ENCODE measurements at regions not wholly inside any gene's neighbourhood (a gene's known extent, or its start where the extent isn't known, plus 50 kb on each side); places are given as distances from the start of the nearest gene placed in this dataset.
A peak's percentile ranks its signal among the peaks of the same experiment; 100 is the strongest.
"Not testable (repeated sequence)": the region's sequence is repeated elsewhere in the genome, so short reads cannot be mapped to it uniquely, and the experiment has no call there.

DNA sequence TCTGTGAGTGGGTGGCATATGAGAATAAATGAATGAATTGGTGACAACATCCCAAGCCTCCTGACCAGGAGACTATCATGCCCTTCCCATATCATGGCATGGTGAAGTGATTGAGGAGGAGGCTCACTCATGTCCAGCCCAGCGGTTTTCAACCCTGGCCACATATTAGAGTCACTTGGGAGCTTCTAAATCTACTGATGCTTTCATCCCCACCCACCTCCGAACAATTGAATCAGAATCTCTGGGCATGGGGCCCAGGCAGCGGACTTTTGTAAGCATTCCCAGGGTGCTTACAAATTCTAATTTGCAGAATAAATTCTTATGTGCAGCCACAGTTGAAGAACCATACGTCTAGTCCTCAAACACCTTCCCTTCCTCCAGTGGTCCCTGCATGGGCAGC lies 81.7 kb upstream of the SEC11C start:
- DNase-seq (ENCODE audit: low spot score), result no peak

DNA sequence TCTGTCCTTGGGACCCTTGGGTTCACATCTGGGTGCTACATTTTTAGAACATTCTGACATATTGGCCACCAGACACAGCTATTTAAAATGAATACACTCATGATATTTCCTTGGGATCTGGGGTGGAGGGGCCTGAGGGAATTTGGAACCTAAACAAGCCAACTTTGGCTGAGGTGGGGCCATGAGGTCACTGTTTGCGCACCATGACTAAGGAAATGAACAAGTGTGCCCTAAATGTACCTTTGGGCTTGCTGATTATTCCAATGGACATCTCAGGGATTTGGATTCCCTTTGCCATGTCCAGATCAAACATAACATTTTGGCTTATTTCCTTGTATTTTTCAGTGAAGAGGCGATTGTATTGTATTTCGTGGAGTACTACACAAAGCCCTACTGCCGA lies 80.5 kb upstream of the SEC11C start:
- no peak for DNase-seq (ENCODE audit: low spot score)

DNA sequence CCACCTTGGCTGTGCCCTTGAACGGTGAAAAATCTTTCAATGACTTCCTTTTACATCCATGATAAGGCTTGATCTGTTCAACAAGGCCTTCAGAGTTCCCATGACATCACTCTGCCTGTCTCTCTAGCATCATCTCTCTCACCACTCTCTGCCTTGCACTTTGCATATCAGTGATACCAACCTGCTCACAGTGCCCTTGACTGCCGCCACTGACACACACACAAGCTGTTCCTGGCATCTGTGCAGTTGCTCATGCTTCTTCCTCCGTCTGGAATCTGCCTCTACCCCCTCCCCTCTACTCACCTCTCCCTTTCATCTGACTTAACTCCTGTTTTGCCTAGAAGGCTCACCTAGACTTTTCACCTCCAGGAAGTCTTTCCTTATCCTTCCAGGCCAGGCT lies 79.1 kb upstream of the SEC11C start:
- DNase-seq (ENCODE audit: low spot score), result peak; percentile 34

DNA sequence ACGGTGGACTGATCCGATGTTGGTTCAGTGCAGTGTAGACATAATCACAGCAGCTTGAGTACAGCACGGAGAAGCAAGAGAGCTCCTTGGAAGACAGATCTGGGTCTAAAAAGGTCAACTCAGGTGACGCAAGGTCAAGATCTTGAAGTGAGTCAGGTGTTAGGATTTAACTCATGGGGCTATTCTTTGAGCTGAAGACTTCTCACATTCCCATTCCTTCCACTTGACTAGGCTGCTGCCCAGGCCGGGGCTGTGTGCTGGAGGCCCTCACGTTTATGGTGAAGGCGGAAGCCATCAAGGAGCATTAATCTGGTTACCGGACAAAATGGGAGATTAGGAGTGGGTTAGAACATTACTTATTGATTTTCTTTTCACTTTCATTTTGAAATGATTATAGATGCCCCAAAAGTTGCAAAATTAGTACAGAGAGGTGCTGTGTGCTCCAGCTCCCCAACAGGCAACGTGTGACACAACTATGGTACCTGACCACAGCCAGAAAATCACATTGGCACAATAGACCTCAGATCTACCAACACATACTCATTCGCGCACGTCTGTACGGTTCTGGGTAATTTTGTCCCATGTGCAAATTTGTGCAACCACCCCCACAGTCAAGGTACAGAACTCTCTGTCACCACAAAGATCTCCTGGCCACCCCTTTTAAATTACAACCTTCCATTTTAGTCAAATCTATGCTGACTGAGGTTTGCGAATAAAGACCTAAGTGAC lies 77.6 kb upstream of the SEC11C start:
- DNase-seq (ENCODE audit: low spot score), result no peak

DNA sequence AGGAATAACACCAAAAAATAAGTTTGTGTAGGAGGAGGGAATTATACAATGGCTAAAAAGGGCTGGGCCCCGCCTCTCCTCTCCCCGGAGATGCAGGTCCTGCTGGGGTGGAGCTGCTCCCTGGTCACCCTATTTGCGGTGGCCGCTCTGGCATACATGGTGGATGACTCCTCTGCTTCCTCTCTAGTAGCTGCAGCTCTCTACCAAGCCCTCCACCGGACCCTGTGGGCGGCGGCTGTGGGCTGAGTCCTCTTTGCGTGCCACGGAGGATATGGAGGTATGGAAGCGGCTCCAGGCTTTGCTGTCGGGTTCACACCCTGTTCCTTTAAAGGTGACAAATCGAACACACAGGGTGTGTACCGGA lies 77.1 kb upstream of the SEC11C start:
- DNase-seq (ENCODE audit: low spot score), result no peak

DNA sequence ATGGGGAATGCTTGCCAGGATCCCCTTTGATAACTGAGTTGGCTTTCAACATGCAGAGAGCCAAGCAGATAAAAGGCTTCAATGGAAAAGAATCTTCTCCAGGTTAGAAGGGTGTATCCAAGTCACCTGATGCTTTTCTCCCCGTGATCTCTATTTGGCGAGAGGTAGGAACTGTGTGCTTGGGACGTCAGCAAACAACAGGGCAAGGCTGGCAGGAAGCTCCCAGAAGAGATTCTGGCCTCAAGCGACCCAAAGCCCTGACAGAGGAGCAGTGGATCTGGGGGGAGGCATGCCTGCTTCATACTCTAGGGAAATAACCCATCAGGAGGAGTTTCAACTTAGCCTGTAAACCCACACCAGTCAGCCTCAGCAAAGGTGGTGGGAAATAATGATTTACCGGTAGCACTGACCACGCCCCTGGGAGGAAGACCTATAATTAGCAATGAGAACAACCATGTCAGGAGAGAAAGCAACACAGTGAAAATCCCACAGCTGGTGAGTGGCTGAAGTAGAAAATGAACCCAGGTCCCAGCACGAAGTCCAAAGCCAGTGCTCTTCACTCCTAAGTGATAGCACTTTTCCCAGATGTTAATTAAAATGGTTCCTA lies 76.3 kb upstream of the SEC11C start:
- DNase-seq (ENCODE audit: low spot score), result no peak

DNA sequence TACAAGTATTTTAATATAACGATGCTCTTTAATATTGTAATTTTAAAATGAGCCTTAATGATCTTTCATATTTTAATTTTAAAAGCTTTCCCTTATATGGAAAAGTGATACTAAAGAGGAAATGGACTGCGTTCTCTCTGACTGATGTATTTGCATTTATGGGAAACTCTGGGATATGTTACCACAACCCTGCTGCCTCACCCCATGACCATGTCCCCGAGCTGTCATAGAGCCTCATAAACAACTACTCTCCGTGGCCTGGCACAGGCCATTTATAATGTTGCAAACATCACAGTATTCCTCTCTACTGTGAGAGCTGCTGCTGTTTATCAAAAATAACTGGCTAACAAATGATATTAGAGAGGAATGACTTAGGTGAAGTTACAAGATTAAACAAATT lies 75.8 kb upstream of the SEC11C start:
- no peak for DNase-seq (ENCODE audit: low spot score)

DNA sequence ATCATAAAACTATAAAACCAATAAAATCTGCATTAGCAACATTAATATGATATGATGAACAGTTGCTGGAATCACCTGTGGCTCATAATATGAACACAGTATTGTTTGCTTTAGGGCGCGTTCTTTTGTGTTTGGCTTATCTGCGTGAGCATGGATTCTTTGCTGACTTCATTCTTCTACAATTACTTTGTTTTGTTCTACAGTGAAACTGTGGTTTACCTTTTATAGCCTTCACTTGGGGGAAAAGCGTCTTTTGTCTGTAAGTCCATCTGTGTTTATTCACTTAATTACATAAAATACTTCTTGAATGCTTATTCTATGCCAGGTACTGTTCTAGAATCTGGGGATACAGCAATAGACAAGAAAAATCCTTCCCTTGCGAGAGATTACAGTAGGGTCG lies 74.0 kb upstream of the SEC11C start:
- no peak for DNase-seq (ENCODE audit: low spot score)

DNA sequence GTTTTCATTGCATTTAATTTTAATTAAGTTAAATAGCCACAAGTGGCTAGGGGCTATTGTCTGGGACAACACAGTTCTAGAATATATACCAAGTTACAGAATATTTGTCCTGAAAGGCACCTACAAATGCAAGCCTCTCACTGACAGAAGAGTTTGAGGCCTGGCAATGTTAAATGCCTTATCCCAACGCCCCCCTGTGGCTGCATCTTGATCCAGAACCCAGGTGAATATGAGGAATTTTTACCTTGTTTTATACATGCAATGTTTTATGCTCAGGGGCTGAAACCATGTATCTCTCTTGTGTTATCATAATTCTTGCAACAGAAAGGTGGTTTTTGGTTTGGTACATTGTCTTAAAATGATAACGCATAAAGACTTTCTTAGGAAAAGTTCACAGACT lies 71.8 kb upstream of the SEC11C start:
- DNase-seq (ENCODE audit: low spot score), result peak; percentile 78

DNA sequence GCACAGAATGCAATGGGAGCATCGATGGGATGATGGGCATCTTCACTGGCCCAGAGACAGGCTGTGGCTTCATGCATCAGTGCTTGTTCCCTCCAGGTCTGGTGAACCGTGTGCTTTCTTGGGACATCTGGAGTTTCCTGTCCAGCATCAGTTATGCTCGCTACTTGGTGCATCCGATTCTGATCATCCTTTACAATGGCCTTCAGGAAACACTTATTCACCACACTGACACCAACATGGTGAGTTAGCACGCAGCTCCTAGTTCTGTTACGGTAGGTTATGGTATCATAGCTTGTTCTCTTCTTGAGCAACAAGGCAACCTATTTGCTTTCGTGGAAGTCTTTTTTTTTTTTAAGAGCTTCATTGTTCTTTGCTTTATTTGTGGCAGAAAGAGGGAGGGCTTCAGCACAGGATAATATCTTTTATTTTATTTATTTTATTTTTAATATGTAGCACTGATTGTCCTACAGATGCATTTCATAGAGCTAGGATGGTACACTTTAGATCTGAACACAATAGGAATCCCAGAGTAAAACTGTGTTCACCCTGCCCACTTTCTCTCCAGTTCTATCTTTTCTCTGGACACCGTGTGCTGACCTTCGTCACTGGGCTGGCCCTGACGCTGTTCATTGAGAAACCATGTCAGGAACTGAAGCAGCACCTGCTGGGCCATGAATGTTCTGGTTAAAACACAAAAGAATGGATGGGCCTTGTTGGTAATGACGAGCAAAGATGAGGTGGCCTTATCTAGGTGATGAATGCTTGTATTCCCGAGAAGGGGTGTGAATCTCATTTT lies 71.2 kb upstream of the SEC11C start:
- no peak for DNase-seq (ENCODE audit: low spot score)

DNA sequence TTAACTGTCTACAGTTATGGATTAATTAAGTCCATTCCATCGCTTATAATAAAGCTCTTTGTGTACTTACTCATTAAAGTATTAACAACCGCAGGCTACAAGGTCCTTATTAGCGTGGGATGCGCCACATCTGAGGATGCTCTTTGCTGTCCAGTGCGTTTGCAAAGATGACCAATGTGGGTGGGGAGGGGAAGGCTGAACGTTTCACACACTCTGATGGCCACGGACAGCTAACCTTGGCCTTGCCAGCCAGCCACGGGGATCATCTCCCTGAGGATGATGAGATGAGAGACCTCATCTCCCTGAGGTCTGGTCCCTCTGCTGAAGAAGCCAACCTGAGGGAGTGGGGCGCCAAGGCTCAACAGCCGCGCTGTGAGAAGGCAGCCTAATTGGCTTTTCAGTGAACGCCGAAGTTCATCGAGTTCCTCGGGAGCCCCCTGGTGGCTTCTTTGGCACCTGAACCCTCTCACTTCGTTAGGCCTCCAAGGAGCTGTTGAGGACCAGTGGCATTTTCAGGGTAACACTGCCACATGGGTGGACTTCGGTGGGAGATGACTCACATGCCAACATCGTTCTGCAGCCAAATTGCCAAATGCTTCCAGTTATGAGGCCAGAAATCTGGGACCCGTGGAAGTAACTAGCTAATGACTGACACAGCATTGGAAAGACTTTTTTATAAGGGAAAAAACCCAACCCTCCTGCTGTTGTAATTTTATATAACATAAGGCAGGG lies 69.3 kb upstream of the SEC11C start:
- DNase-seq (ENCODE audit: low spot score), result peak; percentile 94

DNA sequence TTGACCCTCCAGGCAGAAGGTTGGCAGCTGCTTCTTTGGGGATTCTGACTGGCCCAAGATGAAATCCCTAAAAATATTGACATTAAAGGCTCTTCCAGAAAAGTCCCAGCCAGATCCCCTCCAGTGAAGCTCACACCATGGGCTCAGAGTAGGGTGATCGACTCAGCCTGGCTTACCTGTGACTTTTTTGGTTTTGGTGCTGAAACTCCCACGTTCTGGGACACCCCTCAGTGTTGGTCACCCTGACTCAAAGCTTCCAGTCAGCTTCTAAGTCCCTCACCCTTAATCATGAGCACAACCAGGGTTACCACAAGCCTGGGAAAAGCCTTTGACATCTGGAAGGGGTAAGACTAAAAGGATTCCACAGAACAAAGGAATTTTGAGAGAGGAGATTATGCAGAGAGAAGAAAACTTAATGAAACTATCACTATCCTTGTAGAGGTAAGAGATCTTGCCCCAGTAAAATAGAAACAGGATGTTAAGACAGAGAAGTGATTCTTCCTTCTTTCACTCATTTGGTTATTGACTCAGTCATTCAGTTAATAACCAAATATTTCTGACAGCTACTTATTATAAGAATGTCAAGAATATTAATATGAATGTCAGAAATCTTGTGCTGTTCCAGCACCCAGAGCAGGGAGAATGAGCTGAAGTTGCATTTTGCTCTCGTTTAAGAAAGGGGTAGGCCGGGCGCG lies 66.8 kb upstream of the SEC11C start:
- no peak for DNase-seq (ENCODE audit: low spot score)

DNA sequence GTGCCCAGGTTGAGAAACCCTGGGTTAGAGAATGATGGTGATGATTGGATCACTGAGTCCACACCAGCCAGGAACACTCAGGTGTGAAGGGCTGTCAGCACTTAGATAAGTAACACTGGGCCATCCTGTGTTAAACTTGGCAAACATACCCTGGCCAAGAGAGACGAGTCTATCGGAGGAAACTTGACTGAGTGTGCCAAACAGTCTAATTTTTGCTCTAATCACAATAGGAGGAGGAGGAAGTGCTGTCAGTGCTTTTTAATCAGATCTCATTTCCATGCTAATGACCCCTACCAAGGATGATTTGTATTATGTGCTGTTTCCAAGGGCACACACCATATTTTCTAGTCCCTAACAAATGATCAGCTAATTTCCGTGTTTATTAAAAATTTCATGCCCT lies 63.8 kb upstream of the SEC11C start:
- no peak for DNase-seq (ENCODE audit: low spot score)

DNA sequence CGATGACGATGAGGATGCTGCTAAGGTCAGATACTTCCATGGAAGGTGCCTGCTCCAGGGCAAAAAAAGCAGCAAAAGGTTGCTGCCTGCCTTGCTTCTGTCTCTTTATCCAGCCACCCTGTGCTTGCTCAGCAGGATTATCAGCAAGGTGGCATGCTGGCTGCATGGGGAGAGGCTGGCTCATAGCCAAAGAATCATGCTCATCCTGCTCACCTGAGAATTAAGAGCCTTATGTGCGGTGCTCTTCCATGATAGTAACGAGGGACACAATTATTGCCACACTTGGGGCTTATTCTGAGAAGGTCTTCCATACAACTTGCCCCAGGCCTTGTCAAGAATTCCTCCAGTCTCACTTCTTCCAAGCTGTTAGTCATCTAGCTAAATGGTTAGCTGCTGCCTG lies 60.4 kb upstream of the SEC11C start:
- no peak for DNase-seq (ENCODE audit: low spot score)

DNA sequence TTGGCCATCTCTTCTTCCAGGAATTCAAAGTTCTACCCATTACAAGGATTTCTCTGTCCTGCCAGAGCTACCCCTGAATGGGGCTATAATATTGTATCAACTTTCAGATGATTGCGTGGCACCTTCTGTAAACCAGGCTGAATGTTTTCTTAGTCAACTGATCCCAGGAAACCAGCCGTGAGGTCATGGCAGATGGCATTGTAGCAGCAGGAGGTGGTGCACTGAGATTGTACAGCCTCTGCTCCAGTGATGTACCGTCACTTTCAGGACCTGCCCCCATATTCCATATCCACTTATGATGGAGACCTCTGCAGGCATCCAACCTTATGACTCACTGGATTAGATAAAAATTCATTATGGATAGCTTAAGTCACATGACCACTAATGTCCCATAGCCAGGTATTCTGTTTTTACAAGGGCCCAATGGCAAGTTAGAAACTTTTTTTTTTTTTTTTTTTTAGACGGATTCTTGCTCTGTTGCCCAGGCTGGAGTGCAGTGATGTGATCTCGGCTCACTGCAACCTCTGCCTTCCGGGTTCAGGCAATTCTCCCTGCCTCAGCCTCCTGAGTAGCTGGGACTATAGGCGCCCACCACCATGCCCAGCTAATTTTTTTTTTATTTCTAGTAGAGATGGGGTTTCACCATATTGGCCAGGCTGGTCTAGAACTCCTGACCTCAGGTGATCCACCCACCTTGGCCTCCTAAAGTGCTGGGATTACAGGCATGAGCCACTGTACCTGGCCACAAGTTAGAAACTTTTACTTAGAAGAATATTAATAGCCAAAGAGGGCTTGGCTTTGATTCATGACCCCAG lies 59.8 kb upstream of the SEC11C start:
- not testable (repeated sequence) for DNase-seq (ENCODE audit: low spot score)

DNA sequence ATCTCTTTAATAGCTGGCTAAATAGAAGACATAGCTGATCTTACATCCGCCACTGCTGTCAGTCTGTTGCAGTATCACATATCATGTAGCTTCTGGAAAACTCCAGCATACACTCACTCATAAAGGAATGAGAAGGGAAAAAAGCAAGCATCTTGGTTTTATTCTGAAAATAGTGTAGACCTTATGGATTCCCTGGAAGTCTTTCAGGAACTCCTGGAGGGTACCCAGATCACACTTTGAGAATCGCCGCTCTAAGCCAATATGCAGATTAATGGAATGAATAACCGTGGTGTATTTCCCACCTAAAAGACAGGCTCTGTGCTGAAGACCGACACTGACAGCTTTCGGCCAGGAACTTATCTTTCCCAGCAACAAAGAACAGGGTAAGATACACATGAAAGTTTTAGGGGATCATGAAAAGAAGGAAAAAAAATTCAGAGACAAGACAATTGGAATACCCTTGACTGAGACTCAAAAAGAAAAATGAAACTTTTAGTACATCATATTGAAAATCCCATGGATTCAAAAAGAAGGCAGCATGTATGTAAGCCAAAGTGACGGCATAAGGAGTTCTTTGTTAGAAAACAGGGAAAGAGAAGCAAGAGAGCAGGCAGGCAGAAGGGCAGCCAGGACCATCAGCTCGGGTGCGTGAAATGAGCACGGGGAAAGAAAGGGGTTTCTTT lies 56.4 kb upstream of the SEC11C start:
- peak; percentile 26 for DNase-seq (ENCODE audit: low spot score)

DNA sequence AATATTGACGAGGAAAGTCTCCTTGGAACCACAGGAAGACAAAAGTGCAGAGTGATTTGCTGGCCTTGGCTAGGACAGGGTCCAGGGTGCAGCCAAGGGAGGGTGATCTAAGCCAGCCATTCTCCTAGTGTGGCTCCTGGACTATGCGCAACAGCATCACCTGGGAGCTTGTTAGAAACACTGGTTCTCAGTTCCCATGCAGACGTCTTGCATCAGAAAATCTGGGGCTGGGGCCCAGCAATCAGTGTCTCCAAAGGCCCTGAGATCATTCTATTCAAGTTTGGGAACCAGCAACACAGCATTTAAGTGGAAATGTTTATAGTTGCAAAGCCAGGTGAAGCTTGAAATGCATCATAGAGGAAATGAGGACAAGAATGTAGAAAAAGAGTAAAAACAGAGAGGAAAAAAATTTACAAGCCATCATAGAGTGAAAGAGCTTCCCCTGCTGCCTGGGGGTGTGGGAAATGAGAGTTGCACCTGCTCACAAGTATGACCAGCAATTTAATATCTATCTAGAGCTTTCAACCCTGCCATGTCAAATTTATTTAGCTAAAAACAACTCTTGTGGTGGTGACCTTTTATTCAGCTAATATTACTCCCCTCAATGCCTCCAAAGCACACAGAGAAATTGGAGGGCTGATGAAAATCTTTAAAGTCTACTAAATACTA lies 54.4 kb upstream of the SEC11C start:
- DNase-seq (ENCODE audit: low spot score), result no peak

DNA sequence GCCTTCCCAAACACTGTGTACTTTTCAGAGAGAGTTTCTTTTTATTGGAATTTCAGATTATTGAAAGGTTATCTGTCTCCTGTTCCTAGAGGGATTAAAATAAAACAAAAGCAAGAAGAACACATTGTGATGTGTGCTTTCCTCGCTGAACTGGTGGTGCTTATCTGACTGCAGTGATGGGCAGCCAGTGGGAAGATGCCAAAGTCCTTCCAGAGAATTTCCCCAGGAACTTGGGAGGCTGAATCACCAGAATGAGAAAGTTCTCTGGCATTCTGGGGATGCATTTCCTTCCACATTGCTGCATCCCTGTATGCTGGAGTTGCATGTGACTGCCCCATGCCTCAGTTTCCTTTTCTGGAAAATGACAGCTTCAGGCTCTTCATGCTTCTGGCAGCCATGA lies 53.9 kb upstream of the SEC11C start:
- DNase-seq (ENCODE audit: low spot score), result no peak

DNA sequence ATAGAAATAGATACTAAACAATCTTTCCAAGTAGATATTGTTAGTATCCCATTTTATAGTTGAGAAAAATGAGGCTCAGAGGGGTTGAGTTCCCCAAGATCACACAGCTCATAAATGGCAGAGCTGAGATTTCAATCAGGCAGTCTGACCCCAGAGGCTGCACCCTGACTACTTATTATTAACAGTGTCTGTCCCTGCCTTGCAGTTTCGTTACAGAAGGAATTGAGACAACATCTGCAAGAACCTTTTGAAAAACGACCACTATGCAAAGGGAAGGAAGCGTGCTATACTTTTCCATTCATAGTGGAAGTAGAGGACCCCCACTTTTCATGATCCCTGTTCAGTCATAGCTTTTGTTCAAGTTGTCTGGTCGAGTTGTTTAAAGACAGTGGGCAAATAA lies 53.2 kb upstream of the SEC11C start:
- no peak for DNase-seq (ENCODE audit: low spot score)

DNA sequence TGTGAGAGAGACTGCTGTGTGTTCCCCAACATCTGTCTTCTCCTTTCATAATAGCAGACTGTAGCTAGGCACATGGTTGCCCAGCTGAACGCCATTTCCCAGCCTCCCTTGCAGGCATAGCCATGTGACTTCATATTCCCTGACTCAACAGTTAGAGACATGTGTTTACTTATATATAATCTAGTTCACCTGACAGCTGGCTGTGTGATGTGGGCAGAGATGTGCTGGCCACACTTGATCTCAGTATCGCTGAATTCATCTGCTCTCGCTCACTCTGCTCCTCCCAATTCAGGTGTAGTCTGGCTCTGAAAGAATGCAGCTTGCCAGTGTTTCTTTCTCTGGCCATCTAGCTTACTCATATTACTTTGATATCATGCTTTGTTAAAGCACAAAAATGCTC lies 52.3 kb upstream of the SEC11C start:
- DNase-seq (ENCODE audit: low spot score), result no peak
